HAP-1 (cell line): ENCODE measurements at regions not wholly inside any gene's neighbourhood (a gene's known extent, or its start where the extent isn't known, plus 50 kb on each side); places are given as distances from the start of the nearest gene placed in this dataset.

Experiments
- DNase-seq, 2 experiments: peaks; one replicate each; pipeline ENCODE4 v3.0.0-alpha.2; 2016 to 2020; ENCODE audit warnings: low spot score in 2 of 2
- H3K27me3 ChIP-seq: fragments of 250-450 bp; sonication (Bioruptor Pico); 2 replicates; pipeline ENCODE4 v1.5.1; 2020; ENCODE audit warnings: low read depth, mild to moderate bottlenecking, moderate library complexity
- H3K36me3 ChIP-seq: fragments of 250-450 bp; sonication (Bioruptor Pico); replicated peaks from 2 replicates; pipeline ENCODE4 v1.5.1; 2020; ENCODE audit warnings: mild to moderate bottlenecking
- H3K4me1 ChIP-seq: fragments of 250-450 bp; sonication (Bioruptor Pico); 2 replicates; pipeline ENCODE4 v1.5.1; 2020; ENCODE audit warnings: mild to moderate bottlenecking
- H3K4me3 ChIP-seq: fragments of 250-450 bp; sonication (Bioruptor Pico); 2 replicates; pipeline ENCODE4 v1.5.1; 2020; ENCODE audit warnings: mild to moderate bottlenecking, moderate library complexity
- H3K9me3 ChIP-seq: fragments of 250-450 bp; sonication (Bioruptor Pico); 2 replicates; pipeline ENCODE4 v1.5.1; 2020; ENCODE audit warnings: mild to moderate bottlenecking, moderate library complexity
- in situ Hi-C: fragments of 300-500 bp; cut with MboI; formaldehyde crosslinking; loops from 3 replicates; pipeline ENCODE4 v1.14.3; 2020; ENCODE audit warnings: low sequenced_read_pairs, inconsistent platforms, mixed read lengths

- Histone ChIP-seq H3K4me1 (no peaks in the 10 kb centered on the region), H3K36me3 (no peaks in the 10 kb centered on the region), H3K4me3 (no peak overlapping the region), H3K27me3 (no peaks in the 10 kb centered on the region), H3K9me3 (no peaks in the 10 kb centered on the region)
- in situ Hi-C loops, result no loop called here
- DNase-seq, result no peak
Observed at GRCh38 chr18:44500808-44501610, 179.7 kb upstream of the SETBP1 start.

- no peaks in the 10 kb centered on the region for H3K27me3 ChIP-seq
- in situ Hi-C loops, result no loop called here
- H3K4me3 ChIP-seq, result no peak overlapping the region
- H3K9me3 ChIP-seq, result no peaks in the 10 kb centered on the region
- H3K4me1 ChIP-seq, result no peaks in the 10 kb centered on the region
- no peaks in the 10 kb centered on the region for H3K36me3 ChIP-seq
- no peak for DNase-seq
Observed at GRCh38 chr18:44502221-44502620, 178.5 kb upstream of the SETBP1 start.

GRCh38 chr18:44502790-44503189 is 177.9 kb upstream of the SETBP1 start:
- Histone ChIP-seq H3K4me1 (no peaks in the 10 kb centered on the region), H3K27me3 (no peaks in the 10 kb centered on the region), H3K36me3 (no peaks in the 10 kb centered on the region), H3K9me3 (no peaks in the 10 kb centered on the region), H3K4me3 (no peak overlapping the region)
- in situ Hi-C loops, result no loop called here
- DNase-seq, result no peak

- H3K4me3 ChIP-seq, result no peak overlapping the region
- H3K9me3 ChIP-seq, result no peaks in the 10 kb centered on the region
- no peaks in the 10 kb centered on the region for H3K27me3 ChIP-seq
- in situ Hi-C loops, result no loop called here
- DNase-seq, result no peak
- H3K36me3 ChIP-seq, result no peaks in the 10 kb centered on the region
- H3K4me1 ChIP-seq, result no peaks in the 10 kb centered on the region
Observed at GRCh38 chr18:44503854-44504253, 176.8 kb upstream of the SETBP1 start.

- Histone ChIP-seq H3K4me1 (no peaks in the 10 kb centered on the region), H3K36me3 (no peaks in the 10 kb centered on the region), H3K9me3 (no peaks in the 10 kb centered on the region), H3K4me3 (no peak overlapping the region), H3K27me3 (no peaks in the 10 kb centered on the region)
- in situ Hi-C loops, result no loop called here
- no peak for DNase-seq
Observed at GRCh38 chr18:44507729-44508325, 172.9 kb upstream of the SETBP1 start.

GRCh38 chr18:44508474-44508873 is 172.2 kb upstream of the SETBP1 start:
- DNase-seq, result no peak
- no peaks in the 10 kb centered on the region for H3K36me3 ChIP-seq
- no peaks in the 10 kb centered on the region for H3K9me3 ChIP-seq
- no peaks in the 10 kb centered on the region for H3K4me1 ChIP-seq
- in situ Hi-C loops, result no loop called here
- H3K4me3 ChIP-seq, result no peak overlapping the region
- no peaks in the 10 kb centered on the region for H3K27me3 ChIP-seq

- in situ Hi-C loops, result no loop called here
- no peak for DNase-seq
- no peaks in the 10 kb centered on the region for H3K27me3 ChIP-seq
- no peaks in the 10 kb centered on the region for H3K36me3 ChIP-seq
- H3K4me1 ChIP-seq, result no peaks in the 10 kb centered on the region
- no peak overlapping the region for H3K4me3 ChIP-seq
- no peaks in the 10 kb centered on the region for H3K9me3 ChIP-seq
Observed at GRCh38 chr18:44509048-44509447, 171.6 kb upstream of the SETBP1 start.

- no peaks in the 10 kb centered on the region for H3K36me3 ChIP-seq
- no peaks in the 10 kb centered on the region for H3K27me3 ChIP-seq
- no peak for DNase-seq
- no peaks in the 10 kb centered on the region for H3K4me1 ChIP-seq
- H3K4me3 ChIP-seq, result no peak overlapping the region
- in situ Hi-C loops, result no loop called here
- no peaks in the 10 kb centered on the region for H3K9me3 ChIP-seq
Observed at GRCh38 chr18:44510390-44510789, 170.3 kb upstream of the SETBP1 start.

- no peak overlapping the region for H3K4me3 ChIP-seq
- H3K27me3 ChIP-seq, result no peaks in the 10 kb centered on the region
- no peaks in the 10 kb centered on the region for H3K4me1 ChIP-seq
- no peak for DNase-seq
- H3K9me3 ChIP-seq, result no peaks in the 10 kb centered on the region
- no peaks in the 10 kb centered on the region for H3K36me3 ChIP-seq
- in situ Hi-C loops, result no loop called here
Observed at GRCh38 chr18:44513233-44513632, 167.5 kb upstream of the SETBP1 start.

GRCh38 chr18:44514106-44514505 is 166.6 kb upstream of the SETBP1 start:
- Histone ChIP-seq H3K4me3 (no peak overlapping the region), H3K4me1 (no peaks in the 10 kb centered on the region), H3K27me3 (no peaks in the 10 kb centered on the region), H3K9me3 (no peaks in the 10 kb centered on the region), H3K36me3 (no peaks in the 10 kb centered on the region)
- in situ Hi-C loops, result no loop called here
- DNase-seq, result no peak

GRCh38 chr18:44514766-44515165 is 165.9 kb upstream of the SETBP1 start:
- H3K4me3 ChIP-seq, result no peak overlapping the region
- H3K4me1 ChIP-seq, result no peaks in the 10 kb centered on the region
- H3K27me3 ChIP-seq, result no peaks in the 10 kb centered on the region
- no peaks in the 10 kb centered on the region for H3K36me3 ChIP-seq
- no peaks in the 10 kb centered on the region for H3K9me3 ChIP-seq
- in situ Hi-C loops, result no loop called here
- DNase-seq, result no peak

GRCh38 chr18:44516450-44516849 is 164.2 kb upstream of the SETBP1 start:
- H3K27me3 ChIP-seq, result no peaks in the 10 kb centered on the region
- H3K9me3 ChIP-seq, result no peaks in the 10 kb centered on the region
- no peak for DNase-seq
- in situ Hi-C loops, result no loop called here
- no peak overlapping the region for H3K4me3 ChIP-seq
- no peaks in the 10 kb centered on the region for H3K4me1 ChIP-seq
- no peaks in the 10 kb centered on the region for H3K36me3 ChIP-seq

- no peak for DNase-seq
- Histone ChIP-seq H3K4me1 (no peaks in the 10 kb centered on the region), H3K36me3 (no peaks in the 10 kb centered on the region), H3K27me3 (no peaks in the 10 kb centered on the region), H3K9me3 (no peaks in the 10 kb centered on the region), H3K4me3 (no peak overlapping the region)
- in situ Hi-C loops, result no loop called here
Observed at GRCh38 chr18:44517136-44517535, 163.6 kb upstream of the SETBP1 start.

GRCh38 chr18:44518091-44518615 is 162.5 kb upstream of the SETBP1 start:
- Histone ChIP-seq H3K27me3 (no peaks in the 10 kb centered on the region), H3K36me3 (no peaks in the 10 kb centered on the region), H3K4me1 (no peaks in the 10 kb centered on the region), H3K9me3 (no peaks in the 10 kb centered on the region), H3K4me3 (no peak overlapping the region)
- in situ Hi-C loops, result no loop called here
- DNase-seq, result no peak
